HepG2 (cell line): ENCODE measurements at regions not wholly inside any gene's neighbourhood (a gene's known extent, or its start where the extent isn't known, plus 50 kb on each side); places are given as distances from the start of the nearest gene placed in this dataset.

Source experiments
- ATF7-NPFF ChIP-seq: sonication (generic); formaldehyde crosslinking; IDR thresholded peaks from 2 replicates; pipeline ENCODE4 v1.8.1; 2023; ENCODE audit warnings: mild to moderate bottlenecking, low read depth, missing genetic modification reagents, moderate library complexity
- E2F1 ChIP-seq: sonication (generic); formaldehyde crosslinking; IDR thresholded peaks from 2 replicates; pipeline ENCODE4 v1.5.0; 2020; ENCODE audit warnings: missing genetic modification reagents
- FUBP1 ChIP-seq: sonication (generic); formaldehyde crosslinking; IDR thresholded peaks from 2 replicates; pipeline ENCODE4 v1.5.1; 2020; ENCODE audit warnings: missing genetic modification reagents, mild to moderate bottlenecking, borderline replicate concordance
- GABPA ChIP-seq, 2 experiments: IDR thresholded peaks; 2 replicates each; pipeline ENCODE4 v1.6.1; 2011 to 2016; ENCODE audit warnings: low read depth in 2 of 2, low read length in 1 of 2, missing biosample characterization in 1 of 2, missing genetic modification characterization in 1 of 2
- IRX3 ChIP-seq: sonication (generic); formaldehyde crosslinking; IDR thresholded peaks from 2 replicates; pipeline ENCODE4 v1.8.1; 2023; ENCODE audit warnings: mild to moderate bottlenecking, low read depth, missing genetic modification reagents, borderline replicate concordance
- NCOA2 ChIP-seq: sonication (generic); formaldehyde crosslinking; IDR thresholded peaks from 2 replicates; pipeline ENCODE4 v1.8.0; 2022; ENCODE audit warnings: inconsistent platforms
- REL ChIP-seq: sonication (generic); formaldehyde crosslinking; conservative IDR thresholded peaks from 2 replicates; pipeline ENCODE4 v1.8.0; 2022; ENCODE audit warnings: mild to moderate bottlenecking, missing genetic modification reagents, moderate library complexity
- RFXANK ChIP-seq: IDR thresholded peaks from 2 replicates; pipeline ENCODE4 v1.6.1; 2016
- TOE1 ChIP-seq: sonication (generic); formaldehyde crosslinking; IDR thresholded peaks from 2 replicates; pipeline ENCODE4 v1.4.0; 2020; ENCODE audit warnings: mild to moderate bottlenecking, missing genetic modification reagents
- ZMYM2 ChIP-seq: sonication (generic); formaldehyde crosslinking; IDR thresholded peaks from 2 replicates; pipeline ENCODE4 v1.8.0; 2022; ENCODE audit warnings: mild to moderate bottlenecking, missing genetic modification reagents
- ZNF275 ChIP-seq: sonication (generic); formaldehyde crosslinking; IDR thresholded peaks from 2 replicates; pipeline ENCODE4 v1.8.0; 2022; ENCODE audit warnings: missing genetic modification reagents, mild to moderate bottlenecking, inconsistent platforms, borderline replicate concordance
- ZNF552 ChIP-seq: sonication (generic); formaldehyde crosslinking; IDR thresholded peaks from 2 replicates; pipeline ENCODE4 v1.9.0; 2022; ENCODE audit warnings: missing genetic modification reagents, mild to moderate bottlenecking, borderline replicate concordance
- ZNF616 ChIP-seq: sonication (generic); formaldehyde crosslinking; IDR thresholded peaks from 2 replicates; pipeline ENCODE4 v1.5.0; 2020; ENCODE audit warnings: low read depth, mild to moderate bottlenecking, missing genetic modification reagents
- TF ChIP-seq, protein P1 (sequence below): sonication (generic); formaldehyde crosslinking; IDR thresholded peaks from 2 replicates; pipeline ENCODE4 v1.5.1; 2020; ENCODE audit warnings: mild to moderate bottlenecking, missing genetic modification reagents, moderate library complexity

DNA sequence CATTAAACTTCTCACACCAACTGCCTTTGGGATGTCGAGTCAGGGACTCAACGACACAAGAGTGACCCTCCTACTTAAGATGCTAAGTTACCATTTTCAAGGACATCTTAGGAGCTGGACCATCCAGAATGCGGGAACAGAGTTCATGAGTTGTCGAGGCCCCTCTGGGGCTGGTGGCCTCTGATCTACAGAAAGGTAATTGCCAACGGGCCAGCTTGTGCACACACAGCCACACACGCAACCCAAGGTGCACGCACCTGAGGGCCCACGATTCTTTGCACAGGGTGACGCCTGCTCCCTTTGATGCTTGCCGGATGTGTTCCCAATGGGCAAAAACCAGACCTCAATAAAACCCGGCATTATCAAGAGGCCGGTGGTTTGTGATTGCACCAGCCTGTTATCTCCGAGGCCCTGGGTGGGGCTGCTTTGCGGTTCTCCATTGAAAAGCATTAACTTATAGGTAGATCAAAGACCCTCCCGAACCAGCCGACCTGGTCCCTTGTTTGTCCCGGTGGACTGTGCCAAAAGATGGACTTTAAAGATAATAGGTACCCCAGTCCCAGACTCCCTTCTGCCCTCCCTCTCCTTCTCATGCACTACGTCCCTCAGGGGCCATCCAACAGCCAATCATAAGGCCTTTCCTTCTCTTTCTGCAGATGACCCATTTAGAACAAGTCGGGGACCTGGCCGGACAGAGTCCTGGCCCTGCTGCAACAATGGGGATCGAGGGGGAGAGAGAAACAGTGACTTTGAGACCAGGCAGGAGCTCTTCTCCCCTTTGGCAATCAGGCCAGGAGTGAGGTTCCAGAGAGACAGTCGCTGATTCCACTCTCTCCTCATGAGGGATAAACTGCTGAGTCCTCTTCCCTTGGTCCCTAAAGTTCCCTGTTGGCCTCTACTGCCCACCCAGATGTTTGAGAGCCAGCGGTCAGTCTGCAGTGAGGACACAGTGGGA is 292.5 kb downstream of the SOX9 start (continued):
- no peak; the same call in 1 of the 2 replicates for TF ChIP-seq IRX3 (CRISPR knock-in tag)
- TF ChIP-seq ZMYM2 (CRISPR knock-in tag): peak; percentile 59; the same call in 1 of the 2 replicates
- TF ChIP-seq ATF7-NPFF (CRISPR knock-in tag): peak; percentile 45; the same call in 1 of the 2 replicates
- TF ChIP-seq GABPA (IDR thresholded peaks at IDR 0.05; ENCODE audit: low read depth, low read length): no peak
- peak; percentile 8; the same call in 1 of the 2 replicates for TF ChIP-seq GABPA (CRISPR knock-in tag; IDR thresholded peaks at IDR 0.05; ENCODE audit: low read depth)
- peak; percentile 100 for TF ChIP-seq NCOA2 (CRISPR knock-in tag)
- 0 out of 2 replicates have a peak, but pooled peaks have one; percentile 74 for TF ChIP-seq TOE1 (CRISPR knock-in tag)
- no peak for TF ChIP-seq RFXANK (CRISPR knock-in tag)
- peak; percentile 51; the same call in 1 of the 2 replicates for TF ChIP-seq FUBP1 (CRISPR knock-in tag)
- TF ChIP-seq, protein P1, sequence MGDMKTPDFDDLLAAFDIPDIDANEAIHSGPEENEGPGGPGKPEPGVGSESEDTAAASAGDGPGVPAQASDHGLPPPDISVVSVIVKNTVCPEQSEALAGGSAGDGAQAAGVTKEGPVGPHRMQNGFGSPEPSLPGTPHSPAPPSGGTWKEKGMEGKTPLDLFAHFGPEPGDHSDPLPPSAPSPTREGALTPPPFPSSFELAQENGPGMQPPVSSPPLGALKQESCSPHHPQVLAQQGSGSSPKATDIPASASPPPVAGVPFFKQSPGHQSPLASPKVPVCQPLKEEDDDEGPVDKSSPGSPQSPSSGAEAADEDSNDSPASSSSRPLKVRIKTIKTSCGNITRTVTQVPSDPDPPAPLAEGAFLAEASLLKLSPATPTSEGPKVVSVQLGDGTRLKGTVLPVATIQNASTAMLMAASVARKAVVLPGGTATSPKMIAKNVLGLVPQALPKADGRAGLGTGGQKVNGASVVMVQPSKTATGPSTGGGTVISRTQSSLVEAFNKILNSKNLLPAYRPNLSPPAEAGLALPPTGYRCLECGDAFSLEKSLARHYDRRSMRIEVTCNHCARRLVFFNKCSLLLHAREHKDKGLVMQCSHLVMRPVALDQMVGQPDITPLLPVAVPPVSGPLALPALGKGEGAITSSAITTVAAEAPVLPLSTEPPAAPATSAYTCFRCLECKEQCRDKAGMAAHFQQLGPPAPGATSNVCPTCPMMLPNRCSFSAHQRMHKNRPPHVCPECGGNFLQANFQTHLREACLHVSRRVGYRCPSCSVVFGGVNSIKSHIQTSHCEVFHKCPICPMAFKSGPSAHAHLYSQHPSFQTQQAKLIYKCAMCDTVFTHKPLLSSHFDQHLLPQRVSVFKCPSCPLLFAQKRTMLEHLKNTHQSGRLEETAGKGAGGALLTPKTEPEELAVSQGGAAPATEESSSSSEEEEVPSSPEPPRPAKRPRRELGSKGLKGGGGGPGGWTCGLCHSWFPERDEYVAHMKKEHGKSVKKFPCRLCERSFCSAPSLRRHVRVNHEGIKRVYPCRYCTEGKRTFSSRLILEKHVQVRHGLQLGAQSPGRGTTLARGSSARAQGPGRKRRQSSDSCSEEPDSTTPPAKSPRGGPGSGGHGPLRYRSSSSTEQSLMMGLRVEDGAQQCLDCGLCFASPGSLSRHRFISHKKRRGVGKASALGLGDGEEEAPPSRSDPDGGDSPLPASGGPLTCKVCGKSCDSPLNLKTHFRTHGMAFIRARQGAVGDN (CRISPR knock-in tag): peak; percentile 98
- no peak for TF ChIP-seq ZNF275 (CRISPR knock-in tag)
- TF ChIP-seq ZNF552 (CRISPR knock-in tag): peak; percentile 75
- peak; percentile 56; the same call in 1 of the 2 replicates for TF ChIP-seq REL (CRISPR knock-in tag)
- TF ChIP-seq E2F1: no peak; the same call in 1 of the 2 replicates
- TF ChIP-seq ZNF616 (CRISPR knock-in tag): no peak
